HEK293 (cell line): ENCODE measurements at regions not wholly inside any gene's neighbourhood (a gene's known extent, or its start where the extent isn't known, plus 50 kb on each side); places are given as distances from the start of the nearest gene placed in this dataset.

Experiments used
- CTCF ChIA-PET: fragments of 350-600 bp; formaldehyde crosslinking; extraction: SDS; loops from one replicate; lab custom pipeline; 2021; ENCODE audit warnings: antibody characterized with exemption; lab: Yijun Ruan, JAX
- POLR2A ChIA-PET: fragments of 300-600 bp; formaldehyde crosslinking; extraction: SDS; loops from one replicate; lab custom pipeline; 2020; ENCODE audit warnings: antibody characterized with exemption, inconsistent platforms; lab: Yijun Ruan, JAX
- H3K27ac ChIP-seq: fragments of 200-500 bp; sonication (Bioruptor generic); 2 replicates; pipeline ENCODE4 v1.5.1; 2014; ENCODE audit warnings: low read depth, low read length, control low read depth, inconsistent platforms; ENCODE audit errors: extremely low read depth
- H3K36me3 ChIP-seq, 2 experiments: fragments of 200-500 bp in 1 of 2; sonication (Bioruptor generic) in 1 of 2; 1 replicate in 1 of 2; 2 replicates in 1 of 2; pipeline ENCODE4 v1.5.1; 2014 to 2017; ENCODE audit warnings: inconsistent platforms in 2 of 2, low read length in 2 of 2; ENCODE audit not compliant: control insufficient read depth in 2 of 2, insufficient read depth in 1 of 2
- H3K4me1 ChIP-seq: fragments of 200-500 bp; sonication (Bioruptor generic); 2 replicates; pipeline ENCODE4 v1.5.1; 2014; ENCODE audit warnings: mild to moderate bottlenecking, low read length, inconsistent platforms; ENCODE audit not compliant: control insufficient read depth, insufficient read depth
- H3K4me3 ChIP-seq: 2 replicates; pipeline ENCODE4 v1.5.1; 2011; ENCODE audit warnings: low read depth, mild to moderate bottlenecking, control low read depth, low read length, moderate library complexity
- H3K9me3 ChIP-seq: fragments of 200-500 bp; sonication (Bioruptor generic); 2 replicates; pipeline ENCODE4 v1.5.1; 2014; ENCODE audit warnings: low read depth, low read length, inconsistent platforms; ENCODE audit not compliant: control insufficient read depth, insufficient read depth
- EGR2 ChIP-seq: fragments of 450-650 bp; formaldehyde crosslinking; IDR thresholded peaks from 2 replicates; pipeline ENCODE4 v1.5.1; 2016; ENCODE audit warnings: low read depth, missing biosample characterization, missing genetic modification characterization
- KLF8 ChIP-seq: fragments of 450-650 bp; formaldehyde crosslinking; IDR thresholded peaks from 2 replicates; pipeline ENCODE4 v1.5.1; 2016; ENCODE audit warnings: missing biosample characterization, missing genetic modification characterization
- REST ChIP-seq: fragments of 450-650 bp; formaldehyde crosslinking; IDR thresholded peaks from 2 replicates; pipeline ENCODE4 v1.5.1; 2016; ENCODE audit warnings: missing biosample characterization, missing genetic modification characterization
- SP7 ChIP-seq: fragments of 450-650 bp; formaldehyde crosslinking; IDR thresholded peaks from 2 replicates; pipeline ENCODE4 v1.5.1; 2016; ENCODE audit warnings: missing biosample characterization, missing genetic modification characterization
- ZNF10 ChIP-seq: fragments of 450-650 bp; formaldehyde crosslinking; IDR thresholded peaks from 2 replicates; pipeline ENCODE4 v1.5.1; 2017; ENCODE audit warnings: missing biosample characterization, missing genetic modification characterization
- ZNF16 ChIP-seq: fragments of 450-650 bp; formaldehyde crosslinking; IDR thresholded peaks from 2 replicates; pipeline ENCODE4 v1.5.1; 2016; ENCODE audit warnings: low read depth, missing biosample characterization, missing genetic modification characterization
- ZNF169 ChIP-seq: fragments of 450-650 bp; formaldehyde crosslinking; IDR thresholded peaks from 2 replicates; pipeline ENCODE4 v1.5.1; 2016; ENCODE audit warnings: missing biosample characterization, missing genetic modification characterization
- ZNF175 ChIP-seq: fragments of 450-650 bp; formaldehyde crosslinking; IDR thresholded peaks from 2 replicates; pipeline ENCODE4 v1.5.1; 2016; ENCODE audit warnings: missing biosample characterization, missing genetic modification characterization
- ZNF239 ChIP-seq: fragments of 450-650 bp; formaldehyde crosslinking; IDR thresholded peaks from 2 replicates; pipeline ENCODE4 v1.5.1; 2016; ENCODE audit warnings: missing biosample characterization, missing genetic modification characterization
- ZNF26 ChIP-seq: fragments of 450-650 bp; formaldehyde crosslinking; IDR thresholded peaks from 2 replicates; pipeline ENCODE4 v1.5.1; 2016; ENCODE audit warnings: missing biosample characterization, missing genetic modification characterization
- ZNF324 ChIP-seq: fragments of 450-650 bp; formaldehyde crosslinking; IDR thresholded peaks from 2 replicates; pipeline ENCODE4 v1.5.1; 2016; ENCODE audit warnings: missing biosample characterization, missing genetic modification characterization
- ZNF394 ChIP-seq: fragments of 450-650 bp; formaldehyde crosslinking; IDR thresholded peaks from 2 replicates; pipeline ENCODE4 v1.5.1; 2016; ENCODE audit warnings: missing biosample characterization, missing genetic modification characterization, mild to moderate bottlenecking, moderate library complexity, borderline replicate concordance
- ZNF398 ChIP-seq: fragments of 450-650 bp; formaldehyde crosslinking; IDR thresholded peaks from 2 replicates; pipeline ENCODE4 v1.5.1; 2017; ENCODE audit warnings: missing biosample characterization, missing genetic modification characterization
- ZNF404 ChIP-seq: fragments of 450-650 bp; formaldehyde crosslinking; IDR thresholded peaks from 2 replicates; pipeline ENCODE4 v1.5.1; 2017; ENCODE audit warnings: missing biosample characterization, missing genetic modification characterization
- ZNF513 ChIP-seq: fragments of 450-650 bp; IDR thresholded peaks from 2 replicates; pipeline ENCODE4 v1.5.1; 2018; ENCODE audit warnings: missing biosample characterization, missing genetic modification characterization
- ZNF639 ChIP-seq: fragments of 450-650 bp; formaldehyde crosslinking; IDR thresholded peaks from 2 replicates; pipeline ENCODE4 v1.5.1; 2016; ENCODE audit warnings: missing biosample characterization, missing genetic modification characterization
- ZNF776 ChIP-seq: fragments of 450-650 bp; formaldehyde crosslinking; IDR thresholded peaks from 2 replicates; pipeline ENCODE4 v1.5.0; 2017; ENCODE audit warnings: missing biosample characterization, missing genetic modification characterization, borderline replicate concordance
- ZNF792 ChIP-seq: fragments of 450-650 bp; formaldehyde crosslinking; IDR thresholded peaks from 2 replicates; pipeline ENCODE4 v1.5.1; 2016; ENCODE audit warnings: missing biosample characterization, missing genetic modification characterization
- ZSCAN5A ChIP-seq: fragments of 450-650 bp; formaldehyde crosslinking; IDR thresholded peaks from 2 replicates; pipeline ENCODE4 v1.5.1; 2016; ENCODE audit warnings: missing biosample characterization, missing genetic modification characterization

GRCh38 chr4:156686120-156686519, 285.5 kb downstream of the PDGFC start:
- Histone ChIP-seq H3K27ac (no peak overlapping the region), H3K36me3 (no peaks in the 10 kb centered on the region), H3K9me3 (no peaks in the 10 kb centered on the region), H3K4me3 (no peak overlapping the region), H3K4me1 (no peaks in the 10 kb centered on the region)
- ChIA-PET POLR2A (no interaction called here), CTCF (interaction anchor here (1.2 kb wide), 1 partner anchor 282 kb away, joined by 3 read pairs; no protein-coding TSS in a partner anchor)
- TF ChIP-seq ZNF394 (tag by site-specific recombination), result no peak
- TF ChIP-seq ZNF513 (tag by site-specific recombination), result no peak
- TF ChIP-seq ZNF26, result no peak
- TF ChIP-seq ZNF175 (tag by site-specific recombination), result no peak
- no peak for TF ChIP-seq ZNF324 (tag by site-specific recombination)
- TF ChIP-seq REST (tag by site-specific recombination), result no peak
- no peak for TF ChIP-seq ZSCAN5A (tag by site-specific recombination)
- TF ChIP-seq ZNF10 (tag by site-specific recombination), result no peak
- no peak for TF ChIP-seq ZNF639 (tag by site-specific recombination)
- no peak for TF ChIP-seq KLF8 (tag by site-specific recombination)
- TF ChIP-seq ZNF239 (tag by site-specific recombination), result no peak
- no peak for TF ChIP-seq SP7
- TF ChIP-seq EGR2 (tag by site-specific recombination), result no peak
- TF ChIP-seq ZNF792, result no peak
- no peak for TF ChIP-seq ZNF16 (tag by site-specific recombination)
- no peak for TF ChIP-seq ZNF398 (tag by site-specific recombination)
- no peak for TF ChIP-seq ZNF404 (tag by site-specific recombination)
- no peak for TF ChIP-seq ZNF169
- no peak for TF ChIP-seq ZNF776 (tag by site-specific recombination)
